PC-9 (cell line): ENCODE measurements at regions not wholly inside any gene's neighbourhood (a gene's known extent, or its start where the extent isn't known, plus 50 kb on each side); places are given as distances from the start of the nearest gene placed in this dataset.

Source experiments
- BruUV-seq: library from RNA; stranded (reverse); fragments of 400-500 nt; replicated peaks from 2 replicates; lab custom pipeline; 2021; lab: Mats Ljungman, UMichigan
- CTCF ChIA-PET: fragments of 300-600 bp; sonication (Branson Sonifier 250); formaldehyde crosslinking; loops from one replicate; lab custom pipeline; 2022; ENCODE audit warnings: antibody characterized with exemption; lab: Charles Lee
- POLR2A ChIA-PET: fragments of 300-600 bp; sonication (Branson Sonifier 250); formaldehyde crosslinking; loops from one replicate; lab custom pipeline; 2022; ENCODE audit warnings: antibody characterized with exemption; ENCODE audit not compliant: unreplicated experiment; lab: Charles Lee
- DNase-seq, 2 experiments: peaks; one replicate each; pipeline versions ENCODE4 v3.0.0 to v3.0.0-alpha.2; 2015 to 2022; ENCODE audit warnings: mixed read lengths in 1 of 2
- H2AFZ ChIP-seq: fragments of 200-600 bp; sonication (generic); 2 replicates; pipeline ENCODE4 v1.8.1; 2017; ENCODE audit warnings: antibody characterized with exemption
- H3F3A ChIP-seq: fragments of 200-600 bp; sonication (generic); 2 replicates; pipeline ENCODE4 v1.8.1; 2017; ENCODE audit warnings: antibody characterized with exemption, mild to moderate bottlenecking, low read depth; ENCODE audit not compliant: insufficient read depth
- H3K27ac ChIP-seq: fragments of 200-600 bp; sonication (generic); 2 replicates; pipeline ENCODE4 v1.6.1; 2016; ENCODE audit warnings: mixed run types
- H3K27me3 ChIP-seq: fragments of 200-600 bp; sonication (generic); 2 replicates; pipeline ENCODE4 v1.6.1; 2016; ENCODE audit warnings: low read depth, mixed run types; ENCODE audit not compliant: insufficient read depth
- H3K36me3 ChIP-seq: fragments of 200-600 bp; sonication (generic); 2 replicates; pipeline ENCODE4 v1.6.1; 2016; ENCODE audit warnings: low read depth, mixed run types
- H3K4me1 ChIP-seq: fragments of 200-600 bp; sonication (generic); replicated peaks from 2 replicates; pipeline ENCODE4 v1.6.1; 2016; ENCODE audit warnings: mixed run types; ENCODE audit not compliant: insufficient read depth
- H3K4me2 ChIP-seq: fragments of 200-600 bp; sonication (generic); 2 replicates; pipeline ENCODE4 v1.6.1; 2017; ENCODE audit warnings: mixed run types
- H3K4me3 ChIP-seq: fragments of 200-600 bp; sonication (generic); 2 replicates; pipeline ENCODE4 v1.6.1; 2016; ENCODE audit warnings: mixed run types
- H3K79me2 ChIP-seq: fragments of 200-600 bp; sonication (generic); 2 replicates; pipeline ENCODE4 v1.6.1; 2017; ENCODE audit warnings: low read depth, mixed run types
- H3K9me2 ChIP-seq: fragments of 200-600 bp; sonication (generic); 2 replicates; pipeline ENCODE4 v1.8.1; 2017; ENCODE audit warnings: mild to moderate bottlenecking; ENCODE audit not compliant: insufficient read depth
- H3K9me3 ChIP-seq: fragments of 200-600 bp; sonication (generic); 2 replicates; pipeline ENCODE4 v1.8.1; 2016; ENCODE audit warnings: low read depth; ENCODE audit not compliant: insufficient read depth
- H4K20me1 ChIP-seq: fragments of 200-600 bp; sonication (generic); 2 replicates; pipeline ENCODE4 v1.8.1; 2017; ENCODE audit not compliant: insufficient read depth
- CTCF ChIP-seq: fragments of 200-600 bp; sonication (generic); conservative IDR thresholded peaks from 2 replicates; pipeline ENCODE4 v1.6.1; 2017; ENCODE audit warnings: mixed run types, antibody characterized with exemption, mild to moderate bottlenecking, moderate library complexity
- EZH2 ChIP-seq: fragments of 200-600 bp; sonication (generic); IDR thresholded peaks from 2 replicates; pipeline ENCODE4 v1.8.0; 2017; ENCODE audit warnings: antibody characterized with exemption, low read depth
- intact Hi-C: fragments of 100-400 bp; cut with micrococcal nuclease; formaldehyde crosslinking; loops from one replicate; pipeline ENCODE4 v1.10.0; 2022; ENCODE audit not compliant: unreplicated experiment

GRCh38 chrX:129227366-129227765 is 295.9 kb downstream of the SMARCA1 start:
- H3K27me3 ChIP-seq, result no peaks in the 10 kb centered on the region
- no peak overlapping the region for H3K4me2 ChIP-seq
- no peaks in the 10 kb centered on the region for H3K4me1 ChIP-seq
- H3F3A ChIP-seq, result no peaks in the 10 kb centered on the region
- intact Hi-C loops, result no loop called here
- POLR2A ChIA-PET, result no interaction called here
- CTCF ChIA-PET, result no interaction called here
- no TSS peak for BruUV-seq
- no peaks in the 10 kb centered on the region for H3K36me3 ChIP-seq
- no peak overlapping the region for H3K27ac ChIP-seq
- H3K79me2 ChIP-seq, result no peaks in the 10 kb centered on the region
- no peak for DNase-seq
- no peaks in the 10 kb centered on the region for H4K20me1 ChIP-seq
- TF ChIP-seq EZH2 (no peak), CTCF (no peak)
- H3K9me3 ChIP-seq, result no peaks in the 10 kb centered on the region
- H3K9me2 ChIP-seq, result no peaks in the 10 kb centered on the region
- H3K4me3 ChIP-seq, result no peak overlapping the region
- H2AFZ ChIP-seq, result no peak overlapping the region

- H3K9me3 ChIP-seq, result no peaks in the 10 kb centered on the region
- H3K4me1 ChIP-seq, result no peaks in the 10 kb centered on the region
- H3K4me2 ChIP-seq, result no peak overlapping the region
- no peak overlapping the region for H2AFZ ChIP-seq
- H3K9me2 ChIP-seq, result no peaks in the 10 kb centered on the region
- intact Hi-C loops, result no loop called here
- H3K27me3 ChIP-seq, result no peaks in the 10 kb centered on the region
- H3K27ac ChIP-seq, result no peak overlapping the region
- H3F3A ChIP-seq, result no peaks in the 10 kb centered on the region
- no peaks in the 10 kb centered on the region for H4K20me1 ChIP-seq
- no peaks in the 10 kb centered on the region for H3K36me3 ChIP-seq
- ChIA-PET CTCF (no interaction called here), POLR2A (no interaction called here)
- peak in 1 of 2 experiments; percentile 5 for DNase-seq
- BruUV-seq, result no TSS peak
- no peaks in the 10 kb centered on the region for H3K79me2 ChIP-seq
- TF ChIP-seq CTCF (no peak), EZH2 (no peak)
- H3K4me3 ChIP-seq, result no peak overlapping the region
These were observed 329.9 kb downstream of the SMARCA1 start for GRCh38 chrX:129193357-129193756.

- no peaks in the 10 kb centered on the region for H3K79me2 ChIP-seq
- H3K27me3 ChIP-seq, result no peaks in the 10 kb centered on the region
- intact Hi-C loops, result no loop called here
- H3F3A ChIP-seq, result no peaks in the 10 kb centered on the region
- no peaks in the 10 kb centered on the region for H3K36me3 ChIP-seq
- no peak overlapping the region for H3K27ac ChIP-seq
- no peak for DNase-seq
- no peaks in the 10 kb centered on the region for H3K4me1 ChIP-seq
- H3K4me3 ChIP-seq, result no peak overlapping the region
- H2AFZ ChIP-seq, result no peak overlapping the region
- POLR2A ChIA-PET, result no interaction called here
- no peaks in the 10 kb centered on the region for H3K9me2 ChIP-seq
- BruUV-seq, result no TSS peak
- no peaks in the 10 kb centered on the region for H3K9me3 ChIP-seq
- TF ChIP-seq CTCF (no peak), EZH2 (no peak)
- H3K4me2 ChIP-seq, result no peak overlapping the region
- H4K20me1 ChIP-seq, result no peaks in the 10 kb centered on the region
- CTCF ChIA-PET, result no interaction called here
These were observed 335.1 kb downstream of the SMARCA1 start for GRCh38 chrX:129188231-129188630.
